ENCODE measurements at regions not wholly inside any gene's neighbourhood (a gene's known extent, or its start where the extent isn't known, plus 50 kb on each side); places are given as distances from the start of the nearest gene placed in this dataset.
"Not testable (repeated sequence)": the region's sequence is repeated elsewhere in the genome, so short reads cannot be mapped to it uniquely, and the experiment has no call there.

DNA sequence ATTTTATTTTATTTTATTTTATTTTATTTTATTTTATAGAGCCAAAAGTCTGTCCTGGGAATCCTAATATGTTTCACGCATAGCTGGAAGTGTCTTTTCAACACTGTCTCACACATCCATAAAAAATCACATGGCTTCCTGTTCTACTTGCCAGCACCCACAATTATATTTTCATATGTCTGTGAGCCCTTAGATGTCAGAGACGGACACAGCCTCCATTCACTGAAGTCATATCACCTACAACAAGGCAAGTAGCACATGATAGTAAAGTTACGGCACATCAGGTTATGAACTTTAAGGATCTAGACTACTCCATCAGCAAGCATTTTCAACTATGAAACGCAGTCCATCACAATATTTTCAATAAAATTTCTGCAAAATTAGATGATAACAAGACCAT lies 168.4 kb downstream of the ZIC4 start:
- DNase-seq (ENCODE audit: low spot score): no peak

DNA sequence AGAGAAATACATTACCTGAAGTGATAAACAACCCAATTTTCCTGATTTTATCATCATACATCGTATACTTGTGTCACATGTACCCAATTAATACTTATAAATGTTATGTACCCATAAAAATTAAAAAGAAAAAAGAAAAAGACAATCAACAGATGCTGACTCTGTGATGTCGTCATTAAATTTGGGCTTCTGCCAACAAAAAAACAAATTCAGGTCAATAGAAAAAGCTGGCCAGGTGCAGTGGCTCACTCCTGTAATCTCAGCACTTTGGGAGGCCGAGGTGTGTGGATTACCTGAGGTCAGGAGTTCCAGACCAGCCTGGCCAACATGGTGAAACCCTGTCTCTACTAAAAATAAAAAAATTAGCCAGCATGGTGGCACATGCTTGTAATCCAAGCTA lies 174.4 kb downstream of the ZIC4 start:
- not testable (repeated sequence) for DNase-seq (ENCODE audit: low spot score)

DNA sequence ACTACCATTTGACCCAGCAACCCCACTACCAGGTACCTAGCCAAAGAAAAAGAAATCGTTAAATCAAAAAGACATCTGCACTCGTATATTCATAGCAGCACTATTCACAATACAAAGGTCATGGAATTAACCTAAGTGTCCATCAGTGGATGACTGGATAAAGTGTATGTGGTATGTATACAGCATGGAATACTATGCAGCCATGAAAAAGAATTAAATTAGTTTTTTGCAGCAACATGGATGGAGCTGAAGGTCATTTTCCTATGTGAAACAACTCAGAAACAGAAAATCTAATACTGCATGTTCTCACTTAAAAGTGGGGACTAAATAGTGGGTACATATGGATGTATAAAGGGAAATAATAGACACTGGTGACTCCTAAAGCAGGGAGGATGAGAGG lies 175.2 kb downstream of the ZIC4 start:
- no peak for DNase-seq (ENCODE audit: low spot score)

DNA sequence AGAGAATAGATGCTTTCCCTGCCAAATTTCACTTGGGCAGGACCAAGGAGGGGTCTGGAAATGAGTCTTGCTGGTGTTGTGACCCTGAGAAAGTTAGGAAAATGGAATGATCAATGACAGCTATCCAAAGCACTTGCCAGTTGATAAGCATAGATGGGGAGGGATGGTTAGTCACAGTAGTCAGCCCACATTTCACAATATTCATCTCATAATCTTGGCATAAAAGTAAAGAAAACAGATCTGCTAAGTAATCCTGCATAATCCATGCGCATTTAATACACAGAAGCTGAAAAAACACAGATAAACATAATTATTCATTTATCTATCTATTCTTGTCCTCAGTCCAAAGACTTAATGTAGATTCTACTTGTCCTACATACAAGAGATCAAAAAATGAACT lies 184.1 kb downstream of the ZIC4 start:
- no peak for DNase-seq (ENCODE audit: low spot score)

DNA sequence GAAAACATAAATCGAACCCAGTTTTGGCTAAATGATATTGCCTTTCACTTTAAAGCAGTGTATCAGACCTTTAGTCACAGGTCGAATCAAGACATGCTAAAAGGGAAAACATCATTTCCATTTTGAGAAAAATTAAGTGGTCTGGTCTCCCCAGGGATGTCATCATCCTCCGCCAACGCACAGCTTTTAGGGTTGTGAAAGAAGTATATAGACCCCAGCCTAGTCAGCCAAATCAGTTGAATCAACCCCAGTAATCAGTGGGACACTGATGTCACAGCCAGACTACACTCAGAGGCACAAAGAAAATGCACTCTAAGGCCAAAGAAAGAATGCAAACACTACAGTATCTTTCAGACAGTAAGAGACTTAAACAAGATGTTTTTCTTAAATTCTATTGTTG lies 187.4 kb downstream of the ZIC4 start:
- no peak for DNase-seq (ENCODE audit: low spot score)

DNA sequence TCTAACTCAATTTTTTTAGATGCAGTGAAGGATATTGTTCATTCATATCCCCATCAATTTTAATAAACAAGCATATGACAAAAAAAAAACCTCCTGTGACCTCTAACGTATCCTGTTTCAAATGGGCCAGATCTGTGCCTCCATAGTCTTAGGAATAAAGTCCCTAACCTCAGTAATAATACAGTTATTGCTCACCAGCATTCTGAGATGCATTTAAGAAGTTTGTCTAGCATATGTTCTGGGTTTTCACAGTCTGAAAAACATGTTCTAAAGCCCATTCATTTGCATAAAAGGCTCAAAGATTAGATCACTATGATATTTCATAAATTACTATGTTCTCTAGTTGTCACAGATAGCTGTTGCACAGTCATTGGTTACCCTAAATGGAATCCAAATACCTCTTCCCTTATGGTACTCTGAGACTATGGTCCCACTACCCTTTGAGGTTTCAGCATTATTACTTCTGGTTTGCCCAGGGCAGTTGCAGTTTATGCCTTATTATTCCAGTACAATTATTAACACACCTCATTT lies 190.1 kb downstream of the ZIC4 start:
- DNase-seq (ENCODE audit: low spot score): no peak

DNA sequence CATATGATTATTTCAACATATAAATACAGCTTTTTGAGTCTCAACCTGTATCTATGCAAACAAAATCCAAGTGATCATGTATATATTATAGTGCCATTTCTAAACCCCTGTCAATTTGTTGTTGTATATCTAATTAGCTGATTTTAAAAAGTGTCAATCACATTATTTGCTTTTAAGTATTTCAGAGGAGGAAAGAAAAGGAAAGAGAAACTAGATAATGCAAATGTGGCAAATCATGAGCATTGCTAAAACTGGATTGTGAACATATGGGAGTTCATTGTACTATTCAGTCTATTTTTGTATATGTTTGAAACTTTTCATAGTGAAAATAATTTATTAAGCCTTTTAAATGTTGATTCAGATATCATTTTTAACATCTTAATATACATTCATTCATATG lies 190.7 kb downstream of the ZIC4 start:
- no peak for DNase-seq (ENCODE audit: low spot score)

DNA sequence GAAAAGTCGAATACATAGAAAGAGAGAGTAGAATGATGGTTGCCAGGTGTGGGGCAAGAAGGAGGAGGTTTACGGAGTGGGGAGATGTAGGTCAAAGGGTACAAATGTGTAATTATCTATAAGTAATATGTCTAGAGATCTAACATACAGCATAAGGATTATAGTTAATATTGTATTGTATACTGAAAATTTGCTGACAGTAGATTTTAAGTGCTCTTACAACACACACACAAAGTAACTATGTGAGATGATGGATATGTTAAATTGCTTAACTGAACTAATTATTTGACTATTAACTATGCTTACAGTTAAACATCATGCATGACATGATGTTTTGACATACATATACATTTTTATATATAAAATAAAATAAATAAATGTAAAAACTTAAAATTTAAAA lies 192.7 kb downstream of the ZIC4 start:
- no peak for DNase-seq (ENCODE audit: low spot score)

DNA sequence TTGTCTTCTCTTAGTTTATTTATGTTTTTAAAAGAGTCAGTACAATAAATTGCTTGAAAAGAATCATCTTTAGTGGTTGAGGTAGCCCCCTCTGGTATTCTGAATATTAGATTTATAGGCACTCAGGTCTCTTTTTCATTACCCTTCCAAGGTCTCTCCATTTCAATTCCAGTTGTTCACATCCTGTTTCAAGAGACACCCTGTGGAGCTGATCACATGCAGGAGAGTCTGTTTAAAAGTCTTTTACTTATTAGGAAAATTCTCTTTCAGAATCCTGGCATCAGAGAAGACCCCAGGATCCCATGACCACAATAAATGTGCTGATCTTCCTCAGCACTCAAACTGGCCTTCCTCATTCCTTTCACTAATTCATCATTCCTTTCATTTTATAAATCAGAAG lies 195.7 kb downstream of the ZIC4 start:
- DNase-seq (ENCODE audit: low spot score): no peak

DNA sequence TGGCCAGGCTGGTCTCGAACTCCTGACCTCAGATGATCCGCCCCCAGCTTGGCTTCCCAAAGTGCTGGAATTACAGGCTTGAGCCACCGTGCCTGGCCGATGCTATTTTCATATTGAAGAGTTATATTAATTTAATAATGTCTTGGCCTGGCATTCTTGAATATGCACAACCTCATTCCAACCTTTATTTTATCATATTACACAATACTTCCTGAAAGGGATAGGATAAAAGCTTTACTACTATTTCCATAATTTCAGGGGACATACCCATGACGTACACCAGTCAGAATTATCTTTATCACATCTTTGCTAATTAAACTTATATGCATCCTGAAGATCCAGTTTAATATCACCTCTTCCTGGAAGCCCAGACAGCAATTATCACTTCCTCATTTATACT lies 205.3 kb downstream of the ZIC4 start:
- no peak for DNase-seq (ENCODE audit: low spot score)

DNA sequence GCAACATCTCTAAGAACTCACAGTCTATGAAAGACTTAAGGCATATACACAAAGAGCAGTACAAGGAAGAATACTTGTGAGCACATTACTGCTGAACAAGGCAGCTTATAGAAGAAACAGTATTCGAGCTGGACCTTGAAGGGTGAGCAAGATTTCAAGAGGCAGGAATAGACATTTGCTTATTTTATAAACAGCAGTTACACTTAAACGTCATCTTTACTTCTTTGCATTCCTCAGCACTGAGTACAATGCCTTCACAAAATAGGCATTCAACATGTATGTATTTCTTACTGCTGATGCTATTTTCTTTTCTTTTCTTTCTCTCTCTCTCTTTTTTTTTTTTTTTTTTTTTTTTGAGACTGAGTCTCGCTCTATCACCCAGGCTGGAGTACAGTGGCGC lies 205.8 kb downstream of the ZIC4 start:
- no peak for DNase-seq (ENCODE audit: low spot score)

DNA sequence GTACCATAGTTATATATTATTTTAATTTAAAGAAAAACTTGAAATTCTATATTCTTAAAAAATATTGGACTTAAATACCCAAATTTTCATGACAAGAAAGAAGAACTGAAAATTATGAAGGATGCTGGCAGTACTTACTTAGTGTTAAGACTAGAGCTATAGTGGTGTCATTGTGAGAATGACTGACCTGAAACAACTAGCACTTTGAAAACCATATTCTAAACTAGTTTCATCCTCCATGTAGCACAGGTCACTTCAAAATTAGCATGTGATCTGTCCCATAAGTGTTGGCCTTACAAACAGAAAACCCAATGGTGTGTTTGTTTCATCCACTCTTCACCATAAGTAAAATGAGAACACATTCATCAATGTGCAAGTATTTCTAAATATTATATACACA lies 208.6 kb downstream of the ZIC4 start:
- DNase-seq (ENCODE audit: low spot score): no peak

DNA sequence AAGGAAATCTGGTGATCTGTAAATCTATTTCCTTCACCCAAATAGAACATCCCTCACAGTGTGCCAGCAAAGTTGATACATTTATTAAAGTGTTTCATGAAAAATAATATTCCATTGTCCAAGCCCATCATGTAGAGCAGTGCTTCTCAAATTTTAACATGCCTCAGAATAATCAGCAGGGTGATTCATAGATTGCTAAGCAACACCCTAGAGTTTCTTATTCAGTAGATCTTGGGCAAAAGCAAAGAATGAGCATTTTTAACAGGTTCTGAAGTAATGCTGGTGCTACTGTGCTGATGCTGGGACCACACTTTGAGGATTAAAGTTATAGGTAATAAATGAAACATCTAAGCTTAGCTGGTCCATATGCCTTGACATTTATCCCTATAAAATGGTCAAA lies 210.5 kb downstream of the ZIC4 start:
- no peak for DNase-seq (ENCODE audit: low spot score)

DNA sequence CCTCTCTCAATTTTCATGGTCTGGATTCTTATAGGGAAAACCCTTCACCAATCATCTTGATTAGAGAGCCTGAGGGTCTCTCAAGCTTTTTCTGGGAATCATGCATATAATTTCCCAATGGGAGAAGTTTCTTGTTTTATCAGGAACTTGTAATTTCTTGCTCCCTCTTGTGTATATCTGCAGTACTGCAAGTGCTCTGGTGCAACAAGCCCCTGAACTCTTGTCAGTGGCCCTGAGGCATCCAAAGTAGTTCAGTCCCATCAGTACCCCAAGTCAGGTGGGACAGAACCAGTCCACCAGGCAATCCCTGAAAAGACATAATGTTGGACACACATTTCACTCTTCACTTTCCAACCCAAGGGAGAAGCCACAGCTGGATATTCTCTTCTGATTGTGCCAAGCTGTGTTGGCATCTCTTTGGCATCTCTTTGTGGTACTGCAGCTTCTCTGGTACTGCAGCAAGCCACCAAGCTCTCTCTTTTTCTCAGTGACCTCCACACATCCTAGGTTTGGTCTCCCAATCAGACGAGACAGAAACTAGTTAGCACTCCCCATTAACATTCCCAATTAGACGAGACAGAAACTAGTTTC lies 214.5 kb downstream of the ZIC4 start:
- DNase-seq (ENCODE audit: low spot score): peak; percentile 74

DNA sequence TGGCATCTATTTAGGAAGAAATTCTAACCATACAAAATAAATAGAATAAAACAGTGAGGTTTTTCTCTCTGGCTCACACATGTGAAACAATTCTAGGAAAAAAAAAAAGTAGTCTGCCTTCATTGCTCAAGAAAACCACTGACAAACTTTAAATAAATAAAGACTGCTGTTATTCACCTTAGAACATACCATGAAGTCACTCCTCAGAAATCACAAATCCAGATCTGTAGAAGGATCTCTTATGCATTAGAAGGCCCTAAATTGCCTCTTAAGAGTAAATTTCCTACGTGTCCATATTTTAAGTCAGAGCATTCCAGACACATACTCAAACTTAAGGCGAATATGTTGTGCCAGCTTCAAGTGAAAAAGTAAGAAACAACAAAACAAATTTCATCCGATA lies 217.3 kb downstream of the ZIC4 start:
- DNase-seq (ENCODE audit: low spot score): no peak

DNA sequence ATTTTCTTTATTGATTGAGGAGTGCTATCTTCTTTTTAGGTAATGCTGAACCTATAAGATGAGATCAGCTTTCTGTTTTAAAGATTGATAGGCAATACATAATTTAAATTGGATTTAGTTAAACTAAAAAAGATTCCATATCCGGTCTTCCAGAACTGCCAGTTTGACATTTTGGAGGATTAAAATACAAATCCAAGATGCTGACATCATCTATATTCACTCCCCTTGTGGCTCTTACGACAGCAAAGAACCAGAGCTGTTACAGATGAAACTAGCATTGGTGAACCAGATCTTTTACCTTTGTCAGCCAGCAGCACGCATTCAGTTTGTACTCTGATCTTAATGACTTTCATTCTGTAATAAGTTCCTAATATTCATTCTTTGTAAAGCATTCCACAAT lies 218.7 kb downstream of the ZIC4 start:
- DNase-seq (ENCODE audit: low spot score): no peak

DNA sequence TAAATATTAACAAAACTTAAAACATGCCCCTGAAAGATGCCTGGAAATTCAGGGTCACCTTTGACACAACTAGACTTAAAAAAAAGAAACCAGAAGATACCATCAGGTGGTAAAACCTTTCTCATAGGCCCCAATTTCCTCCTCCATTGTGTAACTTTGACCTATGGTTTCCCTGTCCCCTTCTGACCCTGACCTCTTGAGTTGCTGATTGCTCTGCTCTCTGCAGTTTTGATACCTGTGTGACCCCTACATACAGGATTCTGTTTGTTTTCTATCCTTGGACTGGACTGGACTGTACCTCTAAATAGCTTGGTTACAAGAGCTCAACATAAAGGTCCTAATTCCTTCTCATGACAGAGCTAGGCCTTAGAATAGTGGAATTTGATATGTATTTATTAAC lies 220.6 kb downstream of the ZIC4 start:
- no peak for DNase-seq (ENCODE audit: low spot score)

DNA sequence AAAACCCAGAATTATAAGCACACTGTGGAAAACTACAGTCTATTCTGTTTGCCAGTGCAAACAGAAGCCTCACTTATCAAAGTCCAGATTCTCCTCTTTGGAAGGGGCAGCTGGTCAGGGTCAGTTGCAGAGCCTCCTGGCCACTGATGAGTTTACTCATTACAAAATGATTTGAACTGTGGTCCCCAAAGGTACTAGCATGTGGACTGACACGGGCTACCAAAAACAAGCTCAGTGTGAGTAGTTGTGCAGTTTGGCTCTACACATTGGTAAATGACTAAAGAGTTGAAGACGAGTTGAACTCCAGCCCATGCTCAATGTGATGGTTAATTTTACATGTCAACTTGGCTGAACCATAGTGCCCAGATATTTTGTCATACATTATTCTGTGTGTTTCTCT lies 221.5 kb downstream of the ZIC4 start:
- DNase-seq (ENCODE audit: low spot score): no peak

DNA sequence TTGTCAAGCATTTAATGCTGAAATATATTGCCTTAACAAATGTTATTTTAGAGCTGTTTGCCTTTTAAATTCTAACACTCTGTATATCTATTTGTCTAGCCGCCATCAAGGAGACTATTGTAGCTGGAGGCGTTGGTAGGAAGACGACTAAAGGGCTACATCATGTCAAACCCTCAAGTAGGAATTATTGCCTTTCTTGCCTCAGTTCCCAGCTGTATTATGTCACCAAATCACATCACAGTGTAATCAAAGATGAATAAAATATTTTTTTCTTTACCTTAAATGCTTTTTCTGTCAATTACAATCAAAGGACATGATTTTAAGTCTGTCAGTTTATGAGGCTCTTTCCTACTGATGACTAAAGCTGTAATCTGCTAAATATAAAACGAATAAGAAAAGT lies 233.1 kb downstream of the ZIC4 start:
- no peak for DNase-seq (ENCODE audit: low spot score)

DNA sequence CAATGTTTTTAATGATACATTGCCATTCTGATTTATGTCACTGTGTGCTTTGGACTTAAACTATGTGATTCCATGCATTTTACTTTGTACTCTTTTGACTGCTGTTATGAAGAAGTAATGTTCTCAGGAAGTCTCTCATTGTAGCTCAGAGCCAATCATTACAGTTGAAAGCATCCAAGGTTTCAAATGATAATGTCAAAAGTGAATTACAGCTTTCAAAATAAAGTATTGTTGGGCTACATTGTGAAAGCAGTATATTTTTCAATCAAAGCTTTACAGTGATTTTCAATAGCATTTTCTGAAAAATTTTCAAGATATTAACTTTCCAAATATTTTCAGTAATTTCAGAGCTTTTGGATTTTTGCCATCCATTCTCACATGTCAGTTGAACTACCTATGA lies 243.6 kb downstream of the ZIC4 start:
- no peak for DNase-seq (ENCODE audit: low spot score)

DNA sequence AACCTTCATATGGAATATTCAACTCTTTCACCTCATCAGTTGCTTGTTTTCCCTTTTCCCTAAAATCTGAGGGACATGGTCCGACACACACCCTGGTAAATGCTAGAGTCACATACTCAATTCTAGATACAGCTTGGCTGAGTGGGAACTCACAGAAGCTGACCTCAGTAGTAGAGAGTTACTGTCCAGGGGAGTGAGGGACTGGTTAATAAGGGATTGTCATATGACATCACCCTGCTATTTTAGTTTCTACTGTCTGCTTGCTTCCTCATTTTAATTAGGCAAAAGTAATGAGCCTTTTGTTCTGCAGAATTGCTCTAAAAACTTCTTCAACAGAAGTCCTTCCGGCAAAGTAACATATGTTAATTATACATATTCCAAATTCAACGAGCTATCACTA lies 244.5 kb downstream of the ZIC4 start:
- DNase-seq (ENCODE audit: low spot score): no peak

DNA sequence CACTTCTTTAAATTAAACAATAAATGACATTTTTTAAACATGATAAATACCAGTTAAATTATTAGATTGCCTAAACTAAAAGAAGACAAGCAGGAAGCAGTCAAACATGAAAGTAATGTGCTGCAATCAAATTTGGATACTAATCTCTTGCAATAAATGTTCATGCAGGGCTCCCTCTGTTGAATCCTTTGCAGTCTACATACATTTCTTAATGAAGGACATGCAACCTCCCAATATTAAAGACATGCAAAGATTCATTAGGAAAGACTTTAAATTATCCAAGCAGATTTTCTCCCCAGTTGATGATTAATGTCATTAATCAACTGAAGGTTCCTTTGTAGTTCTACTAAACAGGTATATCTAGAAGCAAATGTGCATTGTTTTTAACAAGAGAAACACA lies 245.4 kb downstream of the ZIC4 start:
- no peak for DNase-seq (ENCODE audit: low spot score)

DNA sequence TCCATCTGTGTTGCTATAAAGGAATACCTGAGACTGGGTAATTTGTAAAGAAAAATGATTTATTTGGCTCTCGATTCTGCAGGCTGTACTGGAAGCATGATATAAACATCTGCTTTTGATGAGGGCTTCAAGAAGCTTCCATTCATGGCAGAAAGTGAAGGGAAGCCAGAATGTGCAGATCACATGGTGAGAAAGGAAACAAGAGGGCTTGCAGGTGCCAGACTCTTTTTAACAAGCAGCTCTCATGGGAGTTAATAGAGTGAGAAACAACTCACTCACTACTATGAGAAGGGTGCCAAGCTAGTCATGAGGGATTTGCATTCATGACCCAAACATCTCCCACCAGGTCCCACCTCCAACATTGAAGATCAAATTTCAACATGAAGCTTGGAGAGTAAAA lies 247.2 kb downstream of the ZIC4 start:
- no peak for DNase-seq (ENCODE audit: low spot score)

DNA sequence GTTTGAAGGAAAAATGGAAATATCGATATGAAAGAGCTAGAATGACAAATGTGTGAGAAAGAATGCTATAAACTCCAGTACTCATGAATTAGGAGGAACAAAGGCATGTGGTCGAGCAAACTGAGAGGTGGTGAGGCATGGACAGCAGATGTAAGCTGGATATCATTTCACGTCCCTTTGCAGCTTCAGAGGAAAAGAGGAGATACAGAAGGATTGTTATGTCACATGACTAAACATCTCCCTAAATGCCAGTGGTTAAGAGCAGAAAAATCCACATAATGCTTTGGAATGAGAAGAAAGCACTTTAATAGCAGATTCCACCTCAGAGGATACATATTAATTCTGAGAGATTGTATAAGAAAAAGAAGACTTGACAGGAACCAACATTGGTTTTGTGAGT lies 248.7 kb downstream of the ZIC4 start:
- no peak for DNase-seq (ENCODE audit: low spot score)

DNA sequence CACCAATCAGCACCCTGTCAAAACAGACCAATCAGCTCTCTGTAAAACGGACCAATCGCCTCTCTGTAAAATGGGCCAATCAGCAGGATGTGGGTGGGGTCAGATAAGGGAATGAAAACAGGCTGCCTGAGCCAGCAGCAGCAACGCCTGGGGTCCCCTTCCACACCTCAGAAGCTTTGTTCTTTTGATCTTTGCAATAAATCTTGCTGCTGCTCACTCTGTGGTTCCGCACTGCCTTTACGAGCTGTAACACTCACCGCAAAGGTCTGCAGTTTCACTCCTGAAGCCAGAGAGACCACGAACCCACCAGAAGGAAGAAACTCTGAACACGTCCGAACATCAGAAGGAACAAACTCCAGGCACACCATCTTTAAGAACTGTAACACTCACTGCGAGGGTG lies 251.4 kb downstream of the ZIC4 start:
- not testable (repeated sequence) for DNase-seq (ENCODE audit: low spot score)

Data from pons (tissue), 1 donor.